ENCODE measurements at regions not wholly inside any gene's neighbourhood (a gene's known extent, or its start where the extent isn't known, plus 50 kb on each side); places are given as distances from the start of the nearest gene placed in this dataset. TPM values are rescaled to one million over a fixed set of nuclear protein-coding genes. Genes with fewer than 3 reads are reported as not detected.

DNA sequence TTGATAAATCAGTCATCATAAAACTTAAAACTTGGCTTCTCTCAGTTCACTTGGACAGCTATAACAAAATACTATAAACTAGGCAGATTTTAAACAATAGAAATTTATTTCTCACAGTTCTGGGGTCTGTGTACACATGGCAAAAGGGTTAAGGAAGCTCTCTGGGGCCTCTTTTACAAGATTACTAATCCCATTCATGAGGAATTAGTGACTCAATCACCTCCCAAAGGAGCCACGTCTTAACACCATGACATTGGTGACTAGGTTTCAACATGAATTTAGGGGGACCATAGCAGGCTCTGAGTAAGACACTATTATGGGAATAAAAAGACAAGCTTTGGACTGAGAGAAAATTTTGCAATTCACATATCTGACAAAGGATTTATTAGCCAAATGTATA lies 436.5 kb downstream of the PDZRN4 start:
- H3K4me2 ChIP-seq (ENCODE audit: low read length, poor library complexity, severe bottlenecking) = no peak overlapping the region
- no peak for DNase-seq
- no peak overlapping the region for H2AK5ac ChIP-seq (ENCODE audit: low read length, severe bottlenecking)
- no peak overlapping the region for H4K8ac ChIP-seq (ENCODE audit: low read length)
- no peak overlapping the region for H3K9ac ChIP-seq (ENCODE audit: low read length)
- H3K23ac ChIP-seq (ENCODE audit: low read length in 2 of 2) = no peak overlapping the region
- no peak overlapping the region for H2BK120ac ChIP-seq (ENCODE audit: low read depth, low read length)
- no peak overlapping the region for H3K4me3 ChIP-seq (ENCODE audit: insufficient read depth in 1 of 2, low read depth in 1 of 2, low read length in 2 of 2)
- H4K91ac ChIP-seq (ENCODE audit: low read length) = no peak overlapping the region
- no peak overlapping the region for H2BK15ac ChIP-seq (ENCODE audit: low read depth, poor library complexity, severe bottlenecking)
- no peak overlapping the region for H3K14ac ChIP-seq (ENCODE audit: low read length in 2 of 2)
- no peaks in the 10 kb centered on the region for H3K79me1 ChIP-seq (replicated peaks; ENCODE audit: low read length, poor library complexity, severe bottlenecking)
- H3K4ac ChIP-seq (ENCODE audit: low read depth in 1 of 2, low read length in 2 of 2) = no peak overlapping the region
- no peak overlapping the region for H3K18ac ChIP-seq (ENCODE audit: low read depth in 1 of 2, low read length in 2 of 2)
- no CpG with 5 or more reads among the region's 1 CpG for whole genome bisulfite sequencing
- no peaks in the 10 kb centered on the region for H3K4me1 ChIP-seq (ENCODE audit: control insufficient read depth, insufficient read depth, low read depth, low read length)
- H3K27me3 ChIP-seq (ENCODE audit: control insufficient read depth in 1 of 2, insufficient read depth in 1 of 2, low read length in 2 of 2) = no peaks in the 10 kb centered on the region
- H3K27ac ChIP-seq (ENCODE audit: low read length, poor library complexity, severe bottlenecking) = no peak overlapping the region
- no peak overlapping the region for H2AFZ ChIP-seq (ENCODE audit: low read depth, low read length)
- no peak overlapping the region for H2BK12ac ChIP-seq (ENCODE audit: low read length in 2 of 2)
- H2BK5ac ChIP-seq (ENCODE audit: low read depth, low read length, poor library complexity, severe bottlenecking) = no peak overlapping the region
- H3K9me3 ChIP-seq (ENCODE audit: control insufficient read depth, low read length) = no peaks in the 10 kb centered on the region
- no peaks in the 10 kb centered on the region for H3K36me3 ChIP-seq (ENCODE audit: control insufficient read depth in 1 of 2, insufficient read depth in 2 of 2, low read depth in 1 of 2, low read length in 2 of 2)

Small RNA genes in the stretch of these regions (small RNA-seq; reads per million reads assigned to genes)
- gene RNA5SP360 (ENCODE audit: low read depth) = not detected

Data from mesenchymal stem cell (in vitro differentiated cells and primary cell).